Mammary epithelial cell (primary cell): ENCODE measurements at regions not wholly inside any gene's neighbourhood (a gene's known extent, or its start where the extent isn't known, plus 50 kb on each side); places are given as distances from the start of the nearest gene placed in this dataset.

Source experiments
- CTCF ChIP-seq, 2 donors: IDR thresholded peaks in 1 of 2; conservative IDR thresholded peaks in 1 of 2; 2 replicates each; pipeline ENCODE4 v1.5.1; 2011 to 2012; ENCODE audit warnings: inconsistent platforms in 2 of 2, low read length in 2 of 2, mild to moderate bottlenecking in 2 of 2, control low read depth in 1 of 2, low read depth in 1 of 2; ENCODE audit not compliant: insufficient read depth in 1 of 2; ENCODE audit errors: extremely low read depth in 1 of 2
- EZH2 ChIP-seq: IDR thresholded peaks from 2 replicates; pipeline ENCODE4 v1.6.1; 2012; ENCODE audit warnings: low read length, inconsistent platforms, borderline replicate concordance

GRCh38 chr3:186413615-186414415 is 51.8 kb upstream of the DGKG start:
- TF ChIP-seq EZH2 = no peak
- no peak for TF ChIP-seq CTCF (conservative IDR thresholded peaks at IDR 0.05 in 1 of 2, IDR thresholded peaks at IDR 0.05 in 1 of 2; ENCODE audit: extremely low read depth in 1 of 2, insufficient read depth in 1 of 2, low read depth in 1 of 2, low read length in 2 of 2)
